Hepatocyte (in vitro differentiated cells): ENCODE measurements at regions not wholly inside any gene's neighbourhood (a gene's known extent, or its start where the extent isn't known, plus 50 kb on each side); places are given as distances from the start of the nearest gene placed in this dataset.

Experiments
- EZH2 ChIP-seq: fragments of 200-600 bp; sonication (generic); IDR thresholded peaks from 2 replicates; pipeline ENCODE4 v1.6.1; 2016; ENCODE audit warnings: antibody characterized with exemption, mild to moderate bottlenecking, borderline replicate concordance
- EZH2phosphoT487 ChIP-seq: fragments of 200-600 bp; sonication (generic); IDR thresholded peaks from one replicate; pipeline ENCODE4 v1.6.1; 2018; ENCODE audit warnings: antibody characterized with exemption, mild to moderate bottlenecking, low read depth, moderate library complexity; ENCODE audit not compliant: unreplicated experiment, severe bottlenecking
- TF ChIP-seq, protein P1 (sequence below): fragments of 200-600 bp; sonication (generic); IDR thresholded peaks from 2 replicates; pipeline ENCODE4 v1.5.1; 2016; ENCODE audit warnings: antibody characterized with exemption, mild to moderate bottlenecking; ENCODE audit not compliant: poor library complexity

DNA sequence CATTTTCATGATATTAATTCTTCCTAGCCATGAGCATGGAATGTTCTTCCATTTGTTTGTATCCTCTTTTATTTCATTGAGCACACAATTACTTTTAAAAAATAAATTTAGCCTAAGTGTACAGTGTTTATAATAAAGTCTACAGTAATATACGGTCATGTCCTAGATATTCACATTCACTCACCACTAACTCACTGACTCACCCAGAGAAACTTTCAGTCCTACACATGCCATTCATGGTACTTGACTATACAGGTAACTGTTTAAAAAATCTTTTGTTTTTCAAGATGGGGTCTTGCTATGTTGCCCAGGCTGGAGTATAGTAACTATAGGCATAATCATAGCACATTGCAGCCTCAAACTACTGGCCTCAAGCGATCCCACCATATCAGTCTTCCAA, 348.1 kb downstream of the RAPGEF2 start:
- TF ChIP-seq, protein P1, sequence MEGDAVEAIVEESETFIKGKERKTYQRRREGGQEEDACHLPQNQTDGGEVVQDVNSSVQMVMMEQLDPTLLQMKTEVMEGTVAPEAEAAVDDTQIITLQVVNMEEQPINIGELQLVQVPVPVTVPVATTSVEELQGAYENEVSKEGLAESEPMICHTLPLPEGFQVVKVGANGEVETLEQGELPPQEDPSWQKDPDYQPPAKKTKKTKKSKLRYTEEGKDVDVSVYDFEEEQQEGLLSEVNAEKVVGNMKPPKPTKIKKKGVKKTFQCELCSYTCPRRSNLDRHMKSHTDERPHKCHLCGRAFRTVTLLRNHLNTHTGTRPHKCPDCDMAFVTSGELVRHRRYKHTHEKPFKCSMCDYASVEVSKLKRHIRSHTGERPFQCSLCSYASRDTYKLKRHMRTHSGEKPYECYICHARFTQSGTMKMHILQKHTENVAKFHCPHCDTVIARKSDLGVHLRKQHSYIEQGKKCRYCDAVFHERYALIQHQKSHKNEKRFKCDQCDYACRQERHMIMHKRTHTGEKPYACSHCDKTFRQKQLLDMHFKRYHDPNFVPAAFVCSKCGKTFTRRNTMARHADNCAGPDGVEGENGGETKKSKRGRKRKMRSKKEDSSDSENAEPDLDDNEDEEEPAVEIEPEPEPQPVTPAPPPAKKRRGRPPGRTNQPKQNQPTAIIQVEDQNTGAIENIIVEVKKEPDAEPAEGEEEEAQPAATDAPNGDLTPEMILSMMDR: no peak
- TF ChIP-seq EZH2: no peak
- no peak for TF ChIP-seq EZH2phosphoT487
